ENCODE measurements at regions not wholly inside any gene's neighbourhood (a gene's known extent, or its start where the extent isn't known, plus 50 kb on each side); places are given as distances from the start of the nearest gene placed in this dataset.

DNA sequence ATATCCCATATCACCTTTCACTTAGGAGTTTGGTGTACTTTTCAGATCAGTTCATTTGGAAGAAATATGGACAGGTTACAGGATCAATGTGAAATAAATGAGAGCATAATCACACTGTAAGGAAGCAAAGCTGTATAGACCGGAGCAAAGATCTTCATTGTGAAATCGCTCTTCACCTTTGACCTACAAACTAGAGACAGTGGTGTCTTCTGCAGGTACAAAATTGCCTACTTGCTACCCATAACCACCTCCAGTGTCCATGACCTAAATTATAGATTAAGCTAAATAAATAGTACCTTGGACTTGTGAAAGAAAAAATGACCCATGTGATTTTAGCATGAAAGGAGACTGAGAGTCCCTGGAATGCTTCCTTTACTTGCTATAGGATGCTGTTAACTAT lies 379.5 kb upstream of the SUCLG2 start:
- no peak for DNase-seq

DNA sequence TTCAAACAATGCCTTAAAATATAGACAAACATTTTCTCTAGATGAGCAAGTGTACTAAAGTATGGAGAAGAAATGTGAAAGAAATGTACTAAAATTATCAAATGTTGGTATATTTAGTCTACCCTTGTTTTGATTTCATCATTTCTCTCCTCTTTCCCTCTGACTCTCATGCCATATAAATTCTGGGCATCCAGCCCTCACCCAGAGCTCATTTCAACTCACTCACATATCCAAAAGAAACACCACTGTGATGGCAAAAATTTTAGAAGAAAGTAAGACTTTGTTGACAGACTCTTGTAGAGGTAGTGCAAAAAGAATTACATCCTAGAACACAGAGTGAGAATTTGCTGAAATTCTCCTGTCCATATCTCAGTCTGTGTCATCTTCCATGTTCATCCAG lies 377.8 kb upstream of the SUCLG2 start:
- no peak for DNase-seq

DNA sequence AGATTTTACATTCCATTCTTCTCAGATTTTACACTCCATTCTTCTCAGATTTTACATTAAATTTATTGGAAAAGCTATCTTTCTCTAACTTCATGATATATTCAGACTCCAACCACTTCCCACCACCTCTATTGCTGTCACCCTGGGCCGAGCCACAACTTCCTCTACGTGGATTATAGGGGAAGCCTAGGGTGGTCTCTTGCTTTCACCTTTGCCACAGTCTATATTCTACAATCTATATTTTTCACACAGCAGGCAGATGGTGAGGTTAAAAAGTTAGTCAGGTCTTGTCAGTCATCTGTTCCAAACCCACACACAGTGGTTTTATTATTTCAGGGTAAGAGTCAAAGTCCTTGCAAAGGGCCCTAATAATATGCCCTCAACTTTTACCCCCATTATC lies 370.8 kb upstream of the SUCLG2 start:
- no peak for DNase-seq

DNA sequence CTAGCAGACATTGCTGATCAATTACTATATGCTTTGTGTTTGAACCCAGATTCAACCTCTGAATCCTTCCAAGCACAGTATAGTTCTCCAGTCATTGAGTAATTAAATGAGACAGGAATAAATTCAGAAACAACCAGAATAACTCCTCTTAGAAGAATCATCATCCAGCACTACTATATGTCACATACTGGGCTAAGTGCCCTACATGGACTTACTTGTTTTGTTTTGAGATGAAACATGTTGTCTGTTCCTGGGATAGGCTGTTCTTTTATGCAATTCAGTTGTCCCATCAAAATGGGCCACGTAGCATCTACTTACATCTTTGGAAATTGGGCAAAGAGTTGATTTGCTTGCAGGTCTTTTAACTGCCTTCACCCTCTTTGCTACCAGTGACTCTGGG lies 365.5 kb upstream of the SUCLG2 start:
- DNase-seq: no peak

DNA sequence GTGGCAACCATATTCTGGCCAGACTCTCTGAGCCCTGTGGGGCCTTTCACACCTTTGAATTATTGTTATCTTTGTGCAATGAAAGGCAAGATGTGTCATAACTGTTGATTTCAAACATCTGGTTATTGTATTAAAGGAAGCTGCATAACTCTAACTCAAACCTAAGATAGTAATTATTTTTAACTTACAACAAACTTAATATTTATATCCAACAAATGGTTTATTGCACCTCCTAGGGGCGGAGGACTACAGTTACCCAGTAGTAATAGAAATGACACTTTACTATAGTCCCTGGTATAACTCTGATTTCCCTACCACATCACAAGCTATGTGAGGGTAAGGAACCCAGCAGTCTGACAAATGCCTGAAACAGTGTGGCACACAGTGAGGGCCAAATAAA lies 363.9 kb upstream of the SUCLG2 start:
- no peak for DNase-seq

DNA sequence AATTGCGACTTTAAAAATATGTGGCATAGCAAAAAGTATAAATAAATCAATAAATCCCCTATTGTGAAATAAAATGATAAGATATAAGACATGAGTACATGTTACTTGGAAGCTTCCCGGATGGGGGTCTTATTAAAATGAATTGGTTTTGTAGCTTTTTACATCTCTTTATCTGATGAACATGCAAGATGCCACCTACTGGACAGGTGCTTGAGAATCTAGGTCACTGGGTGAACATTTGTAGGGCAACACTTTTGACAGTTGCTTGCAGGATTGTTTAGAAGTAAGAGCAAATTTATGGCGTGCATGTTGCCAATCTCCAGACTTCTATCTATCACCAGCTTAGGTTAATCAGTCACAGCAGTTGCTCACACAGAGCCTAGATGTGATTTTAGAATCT lies 362.7 kb upstream of the SUCLG2 start:
- no peak for DNase-seq

DNA sequence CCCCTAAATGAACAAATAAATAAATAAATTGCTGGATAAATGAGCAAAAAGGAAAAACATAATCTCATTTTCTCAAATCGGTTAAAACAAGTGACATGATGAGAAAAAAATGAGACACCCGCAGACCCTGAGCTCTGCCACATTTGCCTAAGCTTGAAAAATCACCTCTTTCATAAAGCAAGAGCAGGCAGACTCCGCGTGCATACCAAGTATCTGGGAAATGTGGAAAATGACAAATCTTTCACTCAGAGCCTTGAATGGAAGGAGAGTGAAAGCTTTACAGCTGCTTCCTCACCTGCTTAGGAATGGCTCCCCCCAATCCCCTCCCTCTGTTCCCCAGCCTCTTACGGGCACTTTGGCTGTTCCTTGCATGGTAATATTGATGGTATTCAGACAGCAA lies 355.5 kb upstream of the SUCLG2 start:
- DNase-seq: no peak

DNA sequence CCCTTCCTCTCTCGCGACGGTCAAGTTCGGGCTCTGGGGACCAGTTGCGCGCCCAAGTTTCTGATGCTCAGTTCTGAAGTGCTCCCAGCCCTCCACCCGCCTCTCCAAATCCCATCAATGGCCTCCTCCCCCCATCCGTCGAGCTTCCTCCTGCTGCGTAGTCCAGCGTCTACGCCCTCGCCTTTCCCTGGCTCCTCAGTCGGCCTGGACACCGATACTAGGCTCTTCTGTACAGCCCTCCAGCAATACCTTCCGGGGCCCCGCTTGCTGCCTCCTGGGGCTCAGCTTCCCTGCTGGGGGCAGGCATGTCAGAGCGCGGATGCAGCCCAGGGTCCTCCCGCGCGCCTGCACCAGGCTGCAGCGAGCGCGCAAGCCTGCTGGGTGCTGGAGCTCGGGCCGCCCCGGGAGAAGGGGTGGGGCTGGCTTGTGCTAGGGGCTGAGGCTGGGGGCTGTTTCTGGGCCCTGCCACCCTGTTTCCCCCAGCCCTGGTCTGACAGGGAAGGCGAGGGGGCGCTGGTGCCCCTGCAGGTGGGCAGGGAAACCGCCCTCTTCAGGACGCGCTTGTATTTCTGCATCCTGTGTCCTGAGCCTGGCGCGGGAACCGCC lies 353.3 kb upstream of the SUCLG2 start:
- no peak for DNase-seq

DNA sequence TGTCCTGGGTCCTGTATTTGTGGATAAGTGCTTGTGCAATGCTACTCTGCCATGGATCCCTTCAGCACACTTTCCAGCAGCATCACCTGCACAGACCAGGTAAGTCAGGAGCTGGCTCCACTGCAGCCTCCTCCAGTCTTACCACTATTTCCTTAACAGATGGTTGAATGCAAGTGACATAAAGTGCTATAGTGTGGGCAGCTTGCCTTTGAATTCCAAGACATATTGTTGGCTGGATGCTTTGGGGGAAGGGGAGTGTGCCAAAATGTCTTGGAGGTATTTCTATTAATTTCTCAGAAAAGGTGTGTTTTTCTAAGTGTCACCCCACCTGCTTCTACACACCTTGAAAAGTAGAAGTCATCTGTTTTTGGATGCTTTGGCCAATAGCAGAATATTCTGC lies 352.2 kb upstream of the SUCLG2 start:
- DNase-seq: no peak

DNA sequence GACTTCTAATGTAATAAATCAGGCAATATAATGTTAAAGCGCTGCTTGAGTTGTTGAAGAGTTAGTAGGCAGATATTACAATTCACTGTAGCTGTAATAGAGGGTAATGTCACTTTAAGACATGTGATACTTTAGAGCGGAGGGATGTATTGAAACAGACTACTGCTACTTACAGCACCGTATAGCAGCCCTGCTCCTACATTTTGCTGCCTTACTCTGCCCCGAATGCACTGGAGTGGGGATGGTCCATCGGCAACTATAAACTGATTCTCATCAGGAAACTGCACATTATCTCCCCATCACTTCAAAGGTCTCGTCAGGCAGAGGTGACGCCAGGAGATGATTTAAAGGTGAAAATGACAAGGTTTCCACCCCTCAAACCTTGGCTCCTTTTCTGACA lies 349.7 kb upstream of the SUCLG2 start:
- DNase-seq: no peak

DNA sequence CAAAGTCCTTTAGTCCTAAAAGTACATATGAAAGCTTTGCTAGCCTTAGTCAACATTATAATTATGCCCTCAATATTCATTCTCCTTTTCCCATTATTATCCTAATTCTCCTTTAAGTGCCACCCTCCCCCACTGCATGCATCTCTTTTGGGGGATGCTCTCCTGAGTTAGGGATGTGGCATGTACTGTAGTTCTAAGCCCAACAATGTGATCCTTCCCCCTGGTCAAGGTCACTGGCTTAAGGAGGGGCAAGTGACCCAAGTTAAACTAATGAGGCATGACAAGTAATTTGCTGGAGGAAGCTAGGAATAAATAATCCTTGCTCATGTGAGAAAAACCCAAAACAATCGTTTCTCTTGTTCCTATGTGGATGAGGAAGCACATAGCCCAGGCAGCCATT lies 343.9 kb upstream of the SUCLG2 start:
- no peak for DNase-seq

DNA sequence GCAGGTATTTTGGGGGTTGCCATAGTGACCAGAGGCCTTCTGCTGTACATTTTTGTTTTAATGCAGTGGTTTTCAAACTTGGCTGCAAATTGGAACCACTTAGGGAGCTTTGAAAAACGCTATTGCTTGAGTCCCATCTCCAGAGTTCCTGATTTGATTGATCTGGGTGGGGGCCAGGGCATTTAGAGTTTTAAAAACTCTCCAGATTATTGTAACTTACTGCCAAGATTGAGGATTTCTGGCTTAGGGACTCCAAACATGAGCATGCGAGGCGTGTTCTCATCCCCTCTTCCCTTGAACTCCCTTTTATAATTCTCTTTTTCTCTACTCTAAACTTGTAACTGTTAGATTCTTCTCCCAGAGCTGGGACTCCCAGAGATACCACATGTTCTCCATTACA lies 340.8 kb upstream of the SUCLG2 start:
- no peak for DNase-seq

DNA sequence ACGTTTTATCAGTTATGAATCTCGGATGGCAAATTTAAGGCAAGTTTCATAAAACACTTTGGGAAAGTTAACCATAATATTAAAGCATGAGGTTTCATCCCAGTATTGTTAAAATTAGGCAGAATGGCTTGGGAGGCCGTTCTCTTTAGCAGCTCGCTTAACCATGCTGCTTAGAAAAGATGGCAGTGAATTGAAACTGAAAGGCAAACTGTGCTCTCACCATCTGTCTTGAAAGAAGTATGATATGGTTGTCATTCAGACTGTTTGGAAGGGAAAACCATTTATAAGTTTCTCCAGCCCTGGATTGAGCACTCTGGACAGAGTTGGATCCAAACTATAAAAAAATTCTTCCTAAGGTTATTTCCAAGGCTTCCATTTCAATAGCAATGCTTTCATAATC lies 332.3 kb upstream of the SUCLG2 start:
- DNase-seq: no peak

DNA sequence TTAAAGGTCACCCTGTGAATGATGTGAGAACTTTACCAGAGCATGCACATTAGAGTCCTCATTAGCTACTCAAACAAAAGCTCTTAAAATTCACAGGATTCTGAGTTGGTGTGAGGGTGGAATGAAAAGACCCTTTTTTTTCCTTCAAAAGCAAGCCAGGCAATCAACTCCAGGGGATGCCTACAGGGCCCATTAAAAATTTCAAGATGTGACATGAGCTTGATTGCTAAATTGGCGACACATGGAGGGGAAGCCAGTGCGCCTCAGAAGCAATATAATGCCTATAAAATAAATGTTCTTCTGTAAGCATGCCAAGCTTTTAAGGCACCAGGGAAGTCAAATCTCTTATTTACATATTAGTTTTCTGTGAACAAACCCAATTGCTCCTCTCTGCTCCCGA lies 328.8 kb upstream of the SUCLG2 start:
- DNase-seq: no peak

DNA sequence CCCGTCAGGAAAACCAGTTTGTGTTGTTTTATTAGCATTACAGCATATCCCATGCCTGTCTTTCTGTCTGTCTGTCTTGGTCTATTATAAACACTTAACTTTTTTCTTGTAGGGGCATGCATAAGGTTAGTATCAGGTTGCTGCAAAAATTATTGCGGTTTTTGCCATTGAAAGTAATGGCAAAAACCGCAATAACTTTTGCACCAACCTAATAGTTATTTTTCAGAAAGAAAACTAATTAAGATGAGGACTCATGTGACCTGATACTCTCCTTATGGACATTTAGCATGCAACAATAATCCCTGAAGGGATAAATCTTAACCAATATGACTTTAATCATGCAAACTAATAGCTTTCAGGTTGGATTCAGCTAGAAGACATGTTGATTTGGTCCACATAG lies 326.7 kb upstream of the SUCLG2 start:
- no peak for DNase-seq

DNA sequence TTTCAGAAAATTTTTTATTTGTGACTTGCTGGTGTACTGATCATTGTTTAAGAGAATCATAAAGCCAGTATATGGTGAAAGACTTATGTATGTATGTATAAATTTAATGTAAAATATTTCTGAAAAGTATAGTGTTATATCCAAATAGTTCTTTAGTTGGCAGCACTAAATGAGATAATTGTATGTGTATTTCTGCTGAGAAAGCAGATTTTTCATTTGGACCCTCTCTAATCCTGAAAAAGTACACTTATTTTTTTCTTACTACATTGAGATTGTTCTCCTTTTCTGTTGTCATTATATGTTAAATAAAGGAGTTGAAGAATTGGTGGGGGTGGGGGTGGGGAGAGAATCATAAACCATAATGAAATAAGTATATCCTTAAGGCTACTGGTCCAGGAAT lies 324.9 kb upstream of the SUCLG2 start:
- DNase-seq: no peak

DNA sequence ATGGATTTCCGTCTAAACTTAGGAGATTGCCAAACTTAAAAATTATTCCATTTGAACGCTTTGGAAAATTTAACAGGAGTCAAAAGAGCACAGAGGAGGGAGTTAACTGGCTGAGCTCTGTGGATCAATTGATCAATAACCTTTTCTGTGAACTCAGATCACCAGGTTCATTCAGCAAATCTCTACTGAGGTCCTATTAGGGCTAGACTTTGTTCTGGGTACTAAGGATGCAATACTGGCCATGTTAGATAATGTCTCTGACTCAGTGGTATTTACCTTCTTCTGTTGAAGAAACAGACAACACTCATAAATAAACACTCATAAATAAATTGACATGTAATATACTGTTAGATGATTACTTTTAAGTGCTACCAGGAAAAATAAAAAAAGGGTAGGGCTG lies 323.4 kb upstream of the SUCLG2 start:
- no peak for DNase-seq

DNA sequence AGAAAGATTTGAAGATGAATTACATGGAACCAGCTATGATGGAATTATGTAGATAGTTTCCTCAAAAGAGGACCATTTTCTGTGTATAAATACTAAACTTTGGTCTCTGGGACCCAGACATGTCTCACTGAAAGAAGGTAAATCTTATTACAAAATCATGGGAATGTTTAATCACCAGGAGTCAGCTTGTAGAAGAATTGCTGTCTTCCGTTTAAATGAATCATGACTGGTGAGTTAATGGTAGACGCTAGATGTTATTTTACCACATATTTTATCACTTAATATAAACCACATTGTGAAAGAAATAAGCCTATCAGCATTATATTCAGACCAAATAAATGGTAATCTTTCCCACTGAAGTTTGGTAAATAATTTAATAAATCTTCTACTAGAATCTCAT lies 322.3 kb upstream of the SUCLG2 start:
- DNase-seq: no peak

DNA sequence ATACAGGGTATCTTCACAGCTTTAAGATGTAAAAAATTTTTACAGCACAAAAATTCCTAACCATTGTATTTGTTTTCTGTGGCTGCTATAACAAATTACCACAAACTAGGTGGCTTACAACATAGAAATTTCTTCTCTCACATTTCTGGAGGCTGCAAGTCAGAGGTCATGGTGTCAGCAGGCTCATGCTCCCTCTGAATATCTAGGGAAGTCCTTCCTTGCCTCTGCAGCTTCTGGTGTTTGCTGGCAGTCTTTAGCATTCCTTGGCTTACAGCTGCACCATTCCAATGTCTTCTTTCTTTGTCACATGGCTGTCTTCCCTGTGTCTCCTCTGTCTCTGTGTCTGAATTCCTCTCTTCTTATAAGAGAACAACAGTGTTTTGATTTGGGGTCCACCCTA lies 310.2 kb upstream of the SUCLG2 start:
- no peak for DNase-seq

DNA sequence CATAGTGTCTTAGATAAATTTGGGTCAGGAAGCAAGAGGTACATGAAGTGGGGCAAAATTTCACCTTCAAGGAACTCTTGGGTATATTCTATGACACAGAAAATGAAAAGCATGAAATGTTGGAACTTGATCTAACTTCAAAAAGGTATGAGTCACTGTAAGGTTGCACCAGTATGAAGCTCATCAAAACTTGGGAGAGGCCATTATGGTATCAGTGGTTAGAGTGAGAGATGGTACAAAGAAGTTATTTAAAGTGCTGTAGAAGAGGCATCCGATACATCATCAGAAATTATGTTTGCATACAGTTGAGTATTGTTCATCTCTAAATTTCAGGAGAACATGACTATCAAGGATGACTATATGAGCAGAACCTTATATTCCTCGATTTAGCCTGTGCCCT lies 302.9 kb upstream of the SUCLG2 start:
- DNase-seq: no peak

DNA sequence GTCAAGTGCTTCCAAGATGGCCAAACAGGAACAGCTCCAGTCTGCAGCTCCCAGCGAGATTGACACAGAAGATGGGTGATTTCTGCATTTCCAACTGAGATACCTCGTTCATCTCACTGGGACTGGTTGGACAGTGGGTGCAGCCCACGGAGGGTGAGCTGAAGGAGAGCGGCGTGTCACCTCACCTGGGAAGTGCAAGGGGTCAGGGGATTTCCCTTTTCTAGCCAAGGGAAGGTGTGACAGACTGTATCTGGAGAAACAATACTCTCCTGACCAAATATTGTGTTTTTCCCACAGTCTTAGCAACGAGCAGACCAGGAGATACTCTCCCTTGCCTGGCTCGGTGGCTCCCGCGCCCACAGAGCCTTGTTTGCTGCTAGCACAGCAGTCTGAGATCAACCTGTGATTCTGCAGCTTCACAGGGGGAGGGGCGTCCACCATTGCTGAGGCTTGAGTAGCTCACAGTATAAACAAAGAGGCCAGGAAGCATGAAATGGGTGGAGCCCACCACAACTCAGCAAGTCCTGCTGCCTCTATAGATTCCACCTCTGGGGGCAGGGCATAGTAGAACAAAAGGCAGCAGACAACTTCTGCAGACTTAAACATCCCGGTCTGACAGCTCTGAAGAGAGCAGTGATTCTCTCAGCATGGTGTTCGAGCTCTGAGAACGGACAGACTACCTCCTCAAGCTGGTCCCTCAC lies 293.5 kb upstream of the SUCLG2 start:
- no peak for DNase-seq

DNA sequence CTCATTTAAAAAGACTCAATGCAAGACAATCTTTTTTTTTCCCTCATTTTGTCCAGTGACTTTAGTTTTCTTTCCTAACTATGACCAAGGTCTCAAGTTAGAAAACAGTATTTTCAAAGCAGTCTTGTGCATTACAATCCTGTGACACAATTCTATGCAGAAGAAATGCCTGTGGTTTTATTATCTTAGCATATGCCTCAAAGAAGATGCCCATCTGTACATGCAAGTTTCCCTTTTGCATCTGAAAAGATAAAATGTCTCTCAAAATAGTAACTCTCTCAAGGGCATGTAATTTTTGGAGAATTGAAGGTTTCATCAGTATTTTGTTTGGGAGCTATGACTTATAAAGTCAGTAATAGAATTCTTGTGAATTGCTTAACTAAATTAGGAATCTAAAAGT lies 292.0 kb upstream of the SUCLG2 start:
- no peak for DNase-seq

DNA sequence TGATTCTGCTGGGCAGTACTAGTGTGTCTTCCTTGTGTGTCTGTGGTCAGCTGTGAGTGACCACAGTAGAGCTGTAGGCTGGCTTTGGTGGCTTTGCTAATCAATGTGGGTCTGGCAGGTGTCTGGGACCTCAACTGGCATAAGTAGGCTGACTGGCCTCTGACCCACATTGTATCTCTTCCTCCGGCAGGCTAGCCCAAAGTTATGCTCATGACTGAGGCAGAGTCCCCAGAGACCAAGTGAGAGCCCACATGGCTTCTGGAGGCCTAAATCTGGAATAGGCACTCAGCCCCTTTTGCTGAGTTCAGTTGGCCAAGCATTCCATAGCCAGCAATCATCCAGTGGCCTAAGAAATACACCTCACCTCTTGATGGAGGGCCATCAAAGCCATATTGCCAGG lies 289.1 kb upstream of the SUCLG2 start:
- no peak for DNase-seq

DNA sequence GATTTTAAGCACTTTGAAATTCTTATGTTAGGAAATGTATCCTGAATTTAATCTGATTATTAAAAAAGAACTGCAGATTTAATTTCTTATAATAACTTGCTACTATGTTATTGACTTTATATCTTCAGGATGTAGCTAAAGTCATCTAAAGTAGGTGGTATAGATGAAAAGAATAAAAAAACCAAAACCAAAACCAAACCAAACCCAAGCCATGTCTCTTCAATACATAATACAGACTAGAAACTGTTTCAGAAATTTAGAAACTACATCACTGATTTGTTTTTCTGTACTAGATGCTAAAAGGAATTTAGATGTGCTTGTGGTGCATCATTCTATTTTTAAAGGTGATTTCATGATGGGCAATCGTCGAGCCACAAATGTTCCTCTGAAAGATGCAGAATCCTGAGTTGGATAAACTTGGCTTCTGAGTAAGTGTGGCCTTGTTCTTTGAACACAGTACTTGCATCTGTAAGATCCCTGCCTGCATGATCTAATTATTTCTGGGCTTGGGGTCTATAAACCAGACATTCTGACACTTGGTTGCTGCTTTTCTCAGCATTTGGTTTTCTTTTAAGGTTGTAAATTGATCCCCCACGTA lies 287.1 kb upstream of the SUCLG2 start:
- no peak for DNase-seq
